ENCODE measurements at regions not wholly inside any gene's neighbourhood (a gene's known extent, or its start where the extent isn't known, plus 50 kb on each side); places are given as distances from the start of the nearest gene placed in this dataset.

- no peak for TF ChIP-seq CTCF (IDR thresholded peaks at IDR 0.05; ENCODE audit: control extremely low read depth, extremely low read depth, low read depth, missing control alignments)
- DNase-seq (ENCODE audit: extremely low spot score): no peak
- CTCF ChIA-PET: no interaction called here
- POLR2A ChIA-PET: no interaction called here
Measured at GRCh38 chr7:82566752-82567151, 123.2 kb upstream of the CACNA2D1 start.

DNA sequence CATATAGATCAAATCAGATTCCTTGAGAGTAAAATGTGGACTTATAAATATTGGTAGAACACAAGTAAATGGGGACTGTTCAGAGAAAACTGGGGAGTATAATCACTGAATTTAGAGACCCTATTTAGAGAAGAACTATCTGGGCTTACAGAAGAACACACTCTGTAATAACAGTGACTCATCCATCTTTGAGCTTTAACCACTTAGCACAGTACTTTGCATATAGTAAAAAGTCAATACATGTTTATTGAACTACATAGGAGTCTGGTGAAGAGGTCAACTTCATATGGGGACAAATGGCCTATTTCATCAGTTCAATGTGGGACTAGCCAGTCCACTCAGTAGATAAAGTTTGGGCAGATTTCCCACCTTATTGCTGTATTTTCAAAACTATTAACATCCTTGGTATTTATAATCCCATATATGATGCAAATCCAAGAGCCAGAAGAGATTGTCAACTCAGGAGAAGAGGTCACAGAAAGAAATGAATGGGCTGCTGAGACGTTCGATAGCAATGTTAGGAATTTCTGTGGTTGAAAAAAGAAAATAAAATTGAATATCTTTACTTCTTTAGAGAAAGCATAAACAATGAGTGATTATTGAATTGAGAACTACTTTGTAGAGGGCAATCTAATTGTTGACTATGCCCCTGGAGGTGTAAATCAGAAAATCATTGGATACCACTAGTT, 119.3 kb upstream of the CACNA2D1 start:
- CTCF ChIA-PET: no interaction called here
- DNase-seq (ENCODE audit: extremely low spot score): no peak
- POLR2A ChIA-PET: no interaction called here
- TF ChIP-seq CTCF (IDR thresholded peaks at IDR 0.05; ENCODE audit: control extremely low read depth, extremely low read depth, low read depth, missing control alignments): no peak

GRCh38 chr7:82559193-82559805, 115.7 kb upstream of the CACNA2D1 start:
- DNase-seq (ENCODE audit: extremely low spot score): no peak
- ChIA-PET CTCF (interaction anchor here (1.3 kb wide), 1 partner anchor 12 kb away, joined by 5 read pairs; no protein-coding TSS in a partner anchor), POLR2A (no interaction called here)
- TF ChIP-seq CTCF (IDR thresholded peaks at IDR 0.05; ENCODE audit: control extremely low read depth, extremely low read depth, low read depth, missing control alignments): no peak

- POLR2A ChIA-PET: no interaction called here
- DNase-seq (ENCODE audit: extremely low spot score): no peak
- TF ChIP-seq CTCF (IDR thresholded peaks at IDR 0.05; ENCODE audit: control extremely low read depth, extremely low read depth, low read depth, missing control alignments): no peak
- CTCF ChIA-PET: no interaction called here
Measured at GRCh38 chr7:82549616-82550285, 106.2 kb upstream of the CACNA2D1 start.

- POLR2A ChIA-PET: no interaction called here
- no peak for TF ChIP-seq CTCF (IDR thresholded peaks at IDR 0.05; ENCODE audit: control extremely low read depth, extremely low read depth, low read depth, missing control alignments)
Measured at GRCh38 chr7:82548141-82548688, 104.6 kb upstream of the CACNA2D1 start.

GRCh38 chr7:82542665-82543064, 99.1 kb upstream of the CACNA2D1 start:
- no peak for DNase-seq (ENCODE audit: extremely low spot score)
- TF ChIP-seq CTCF (IDR thresholded peaks at IDR 0.05; ENCODE audit: control extremely low read depth, extremely low read depth, low read depth, missing control alignments): no peak
- POLR2A ChIA-PET: no interaction called here
- CTCF ChIA-PET: no interaction called here

More at GRCh38 chr7:82548141-82548688, 104.6 kb upstream of the CACNA2D1 start:
- no peak for DNase-seq (ENCODE audit: extremely low spot score)
- CTCF ChIA-PET: no interaction called here
